ENCODE measurements at regions not wholly inside any gene's neighbourhood (a gene's known extent, or its start where the extent isn't known, plus 50 kb on each side); places are given as distances from the start of the nearest gene placed in this dataset.
"Not testable (repeated sequence)": the region's sequence is repeated elsewhere in the genome, so short reads cannot be mapped to it uniquely, and the experiment has no call there.

DNA sequence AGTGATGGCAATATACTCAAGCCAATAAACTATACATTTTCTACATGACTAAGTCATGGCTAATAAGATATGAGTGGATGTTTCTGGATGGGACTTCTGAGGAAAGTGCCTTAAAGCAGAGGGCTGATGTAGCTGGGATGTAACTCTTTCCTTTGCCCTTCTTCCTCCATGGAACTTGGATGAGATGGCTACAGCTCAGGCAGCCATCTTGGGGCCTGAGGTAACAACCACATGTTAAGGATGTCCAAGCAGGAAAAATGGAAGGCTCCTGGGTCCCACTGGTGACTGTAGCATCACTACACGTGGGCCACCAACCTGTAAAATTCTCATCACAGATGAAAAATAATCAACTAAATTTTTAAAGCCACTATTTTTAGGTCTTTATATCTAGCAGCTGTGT is 54.4 kb upstream of the GRIP1 start:
- no peak for DNase-seq (ENCODE audit: low read depth)

- DNase-seq (ENCODE audit: low read depth), result no peak
These were observed 55.0 kb upstream of the GRIP1 start for GRCh38 chr12:66733839-66734238.

DNA sequence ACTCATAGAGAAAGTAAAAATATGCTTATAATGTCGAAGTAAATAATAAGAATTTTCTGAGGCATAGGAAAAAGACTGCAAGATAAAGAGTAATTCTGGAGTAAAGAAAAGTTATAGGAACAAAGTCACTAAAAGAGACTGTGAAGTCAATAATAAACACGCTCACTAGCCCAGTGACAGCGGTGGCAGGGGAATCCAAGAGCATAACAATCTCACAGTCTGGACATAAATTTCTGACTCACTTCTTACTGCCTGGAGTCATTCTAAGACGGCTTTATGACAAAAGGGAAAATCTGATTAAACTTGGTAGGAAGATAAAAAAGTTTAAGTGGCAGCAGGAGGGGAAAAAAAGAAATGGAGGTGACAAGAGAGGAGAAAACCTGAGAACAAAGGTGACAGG is 56.4 kb upstream of the GRIP1 start:
- DNase-seq (ENCODE audit: low read depth), result no peak

- no peak for DNase-seq (ENCODE audit: low read depth)
These were observed 58.1 kb upstream of the GRIP1 start for GRCh38 chr12:66736931-66737330.

- DNase-seq (ENCODE audit: low read depth), result no peak
These were observed 60.4 kb upstream of the GRIP1 start for GRCh38 chr12:66739266-66739665.

DNA sequence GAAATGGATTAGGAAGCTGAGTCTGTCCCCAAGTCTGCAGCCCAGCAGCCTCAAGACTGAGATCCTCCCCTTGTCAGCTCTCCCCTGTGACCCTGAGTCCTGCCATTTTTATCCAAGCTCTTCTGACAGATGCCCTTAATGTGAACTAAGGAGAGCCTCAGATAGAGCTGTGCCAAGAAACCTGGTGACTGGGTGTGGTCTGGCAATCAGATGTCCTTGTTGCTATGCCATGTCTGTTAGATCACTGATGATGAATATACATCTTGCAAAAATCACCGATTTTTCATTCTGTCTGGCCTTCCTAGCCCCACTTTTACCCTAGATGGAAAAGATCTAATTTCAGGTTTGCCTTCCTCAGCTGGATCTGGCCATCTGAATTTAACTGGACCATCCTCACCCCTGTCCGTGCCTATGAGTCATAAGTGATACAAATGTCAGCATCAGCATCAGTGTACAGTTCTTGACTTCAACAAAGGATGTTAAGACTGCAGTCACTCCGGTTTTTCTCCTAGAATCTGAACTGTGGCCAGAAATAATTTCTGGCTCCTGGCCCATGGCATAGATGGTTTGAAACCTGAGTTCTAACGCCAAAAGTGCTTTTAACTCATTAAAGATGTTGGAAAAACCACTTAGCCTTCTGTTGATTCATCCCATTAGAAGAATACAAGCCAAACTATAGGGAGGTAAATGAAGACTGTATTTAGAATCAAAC is 61.2 kb upstream of the GRIP1 start:
- no peak for DNase-seq (ENCODE audit: low read depth)

- DNase-seq (ENCODE audit: low read depth), result no peak
These were observed 61.9 kb upstream of the GRIP1 start for GRCh38 chr12:66740732-66741131.

- DNase-seq (ENCODE audit: low read depth), result no peak
These were observed 63.0 kb upstream of the GRIP1 start for GRCh38 chr12:66741919-66742318.

- DNase-seq (ENCODE audit: low read depth), result no peak
These were observed 63.9 kb upstream of the GRIP1 start for GRCh38 chr12:66742508-66743367.

GRCh38 chr12:66744461-66744860 is 65.6 kb upstream of the GRIP1 start:
- DNase-seq (ENCODE audit: low read depth), result no peak

- no peak for DNase-seq (ENCODE audit: low read depth)
These were observed 66.1 kb upstream of the GRIP1 start for GRCh38 chr12:66744956-66745383.

DNA sequence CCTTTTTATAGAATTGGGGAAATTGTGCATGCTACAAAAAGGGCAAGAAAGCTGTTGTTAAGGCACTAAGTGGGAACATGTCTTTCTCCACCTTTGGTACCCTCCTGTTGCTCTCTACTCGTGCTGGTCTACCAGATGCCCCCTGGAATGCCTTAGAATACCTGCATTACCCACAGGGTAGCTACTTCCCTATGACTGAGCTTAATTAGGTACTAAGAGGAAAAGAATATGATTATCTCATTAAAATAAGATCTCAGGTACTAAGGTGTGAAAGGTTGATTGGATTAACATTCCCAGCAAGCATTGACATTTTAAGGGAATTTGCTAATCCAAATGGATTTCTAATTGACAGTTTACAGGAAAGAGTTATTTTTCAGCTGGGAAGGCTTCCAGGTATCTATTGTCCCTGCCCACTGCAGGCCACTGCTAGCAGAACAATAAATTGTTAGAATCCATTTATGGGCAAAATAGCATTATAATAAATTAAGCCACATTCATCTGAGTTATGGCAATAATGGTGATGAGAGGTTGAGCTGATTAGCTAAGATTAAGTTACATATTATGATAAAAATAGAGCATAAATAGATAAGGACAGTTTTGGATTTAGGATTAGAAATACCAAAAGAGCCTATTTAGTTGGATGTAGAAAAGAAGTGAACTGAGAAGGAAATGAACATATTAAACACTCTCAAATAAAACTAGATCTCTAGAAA is 67.8 kb upstream of the GRIP1 start:
- no peak for DNase-seq (ENCODE audit: low read depth)

GRCh38 chr12:66751432-66752113 is 72.7 kb upstream of the GRIP1 start:
- DNase-seq (ENCODE audit: low read depth), result no peak

GRCh38 chr12:66753810-66754209 is 74.9 kb upstream of the GRIP1 start:
- no peak for DNase-seq (ENCODE audit: low read depth)

- DNase-seq (ENCODE audit: low read depth), result no peak
These were observed 77.0 kb upstream of the GRIP1 start for GRCh38 chr12:66755727-66756395.

DNA sequence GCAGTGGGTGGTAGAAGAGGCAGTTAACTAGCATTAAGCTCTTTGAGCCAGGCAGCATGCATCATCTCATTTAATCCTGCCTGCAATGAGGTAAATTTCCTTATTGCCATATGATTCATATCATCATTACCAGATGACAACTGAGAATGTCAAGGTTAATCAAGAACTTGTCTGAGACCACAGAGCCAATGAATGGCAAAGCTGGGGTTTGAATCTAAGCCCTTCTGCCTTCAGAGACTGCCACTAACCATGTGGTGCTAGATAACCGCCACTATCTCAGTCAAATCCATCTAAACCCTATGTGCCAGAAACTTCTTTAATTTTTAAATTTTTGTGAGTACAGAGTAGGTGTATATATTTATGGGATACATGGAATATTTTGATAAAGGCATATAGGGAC is 77.8 kb upstream of the GRIP1 start:
- DNase-seq (ENCODE audit: low read depth), result no peak

DNA sequence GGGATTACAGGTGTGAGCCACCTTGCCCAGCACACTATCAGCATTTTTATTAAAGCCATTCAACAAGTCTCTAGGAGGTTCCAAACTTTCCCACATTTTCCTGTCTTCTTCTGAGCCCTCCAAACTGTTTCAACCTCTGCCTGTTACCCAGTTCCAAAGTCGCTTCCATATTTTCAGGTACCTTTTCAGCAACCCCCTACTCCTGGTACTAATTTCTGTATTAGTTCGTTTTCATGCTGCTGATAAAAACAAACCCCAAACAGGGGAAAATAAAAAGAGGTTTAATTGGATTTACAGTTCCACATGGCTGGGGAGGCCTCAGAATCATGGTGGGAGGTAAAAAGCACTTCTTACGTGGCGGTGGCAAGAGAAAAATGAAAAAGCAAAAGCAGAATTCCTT is 81.2 kb upstream of the GRIP1 start:
- DNase-seq (ENCODE audit: low read depth), result not testable (repeated sequence)

DNA sequence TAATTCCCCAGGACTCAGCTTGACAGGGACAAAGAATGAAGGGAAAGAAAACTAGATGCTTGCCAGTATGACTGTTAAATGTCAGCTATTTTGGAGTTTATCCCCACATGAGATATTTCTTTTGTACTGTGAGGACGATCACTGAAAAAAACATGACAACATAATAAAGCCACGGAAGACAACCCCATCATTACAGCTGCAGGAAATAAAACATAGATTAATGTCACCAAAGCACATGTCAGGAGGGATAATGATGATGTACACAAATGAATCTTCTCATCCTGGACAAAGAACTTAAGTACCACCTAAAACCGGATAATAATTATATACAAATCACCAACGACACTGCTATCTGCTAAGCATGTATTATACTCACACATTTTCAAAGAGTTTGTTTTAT is 84.6 kb upstream of the GRIP1 start:
- DNase-seq (ENCODE audit: low read depth), result no peak

DNA sequence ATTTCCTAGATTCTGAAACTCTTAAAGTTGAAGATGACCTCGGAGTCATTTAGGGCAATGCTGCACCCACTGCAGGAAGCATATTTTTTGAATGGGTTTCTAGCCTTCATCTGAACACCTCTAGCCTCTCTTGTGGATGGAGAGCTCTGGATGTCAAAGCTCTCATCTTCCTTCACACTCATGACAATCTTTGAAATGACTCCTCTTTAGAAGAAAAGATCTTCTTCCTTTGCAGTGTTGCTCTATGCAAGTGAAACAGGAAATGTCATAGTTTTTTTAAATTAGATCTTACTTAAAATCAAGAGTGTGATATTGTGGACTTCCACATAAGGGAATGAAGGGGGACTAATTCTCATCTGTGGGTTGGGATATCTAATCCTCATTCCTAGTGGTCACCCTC is 86.3 kb upstream of the GRIP1 start:
- DNase-seq (ENCODE audit: low read depth), result no peak

GRCh38 chr12:66767536-66767935 is 88.7 kb upstream of the GRIP1 start:
- DNase-seq (ENCODE audit: low read depth), result no peak

DNA sequence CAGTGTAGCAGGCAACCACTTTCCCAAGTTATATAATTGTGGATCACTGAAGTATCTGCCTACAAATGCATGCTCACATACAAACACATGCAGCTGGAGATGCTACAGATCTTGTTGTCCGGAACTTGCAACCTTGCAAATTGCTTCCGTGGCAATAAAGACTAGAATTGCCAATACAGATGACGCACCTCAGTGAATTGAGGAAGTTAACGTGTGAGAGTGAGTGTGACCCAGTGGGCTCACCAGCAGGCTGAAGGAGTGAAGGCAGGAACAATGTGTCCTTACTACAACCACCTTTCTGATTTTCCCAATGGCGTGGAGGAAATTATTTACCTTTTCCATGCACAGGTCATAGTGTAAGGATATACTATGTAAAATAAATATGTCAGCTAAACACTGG is 89.4 kb upstream of the GRIP1 start:
- DNase-seq (ENCODE audit: low read depth), result no peak

- no peak for DNase-seq (ENCODE audit: low read depth)
These were observed 96.1 kb upstream of the GRIP1 start for GRCh38 chr12:66774929-66775328.
